ENCODE measurements at regions not wholly inside any gene's neighbourhood (a gene's known extent, or its start where the extent isn't known, plus 50 kb on each side); places are given as distances from the start of the nearest gene placed in this dataset.

DNA sequence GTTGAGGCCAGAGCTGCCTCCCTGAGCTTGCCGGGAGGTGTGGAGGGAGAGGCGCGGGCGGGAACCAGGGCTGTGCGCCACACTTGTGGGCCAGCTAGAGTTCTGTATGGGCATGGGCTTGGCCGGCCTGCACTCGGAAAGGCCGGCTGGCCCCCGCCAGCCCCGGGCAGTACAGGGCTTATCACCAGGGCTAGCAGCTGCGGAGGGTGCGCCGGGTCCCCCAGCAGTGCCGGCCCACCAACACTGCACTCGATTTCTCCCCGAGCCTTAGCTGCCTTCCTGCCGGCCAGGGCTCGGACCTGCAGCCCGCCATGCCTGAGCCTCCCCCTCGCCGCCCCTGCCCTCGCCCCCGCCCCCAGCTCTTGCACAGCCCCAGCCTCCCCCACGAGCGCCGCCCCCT, 472.7 kb downstream of the TFAP2A start:
- dilution Hi-C loops (cut with HindIII; ENCODE audit: low sequenced_read_pairs, unreplicated experiment): no loop called here

More for the DNA sequence above, 472.7 kb downstream of the TFAP2A start:
- Histone ChIP-seq H4K8ac (ENCODE audit: low read depth in 2 of 2, low read length in 2 of 2) (no peak overlapping the region), H3K4me2 (ENCODE audit: low read depth, low read length) (no peak overlapping the region), H3K9me3 (ENCODE audit: control insufficient read depth, insufficient read depth, low read length) (peaks cover 13% of the 10 kb centered on the region), H4K5ac (ENCODE audit: low read depth, low read length) (no peak overlapping the region), H2AFZ (replicated peaks; ENCODE audit: low read length, poor library complexity) (no peak overlapping the region), H3K27me3 (ENCODE audit: control insufficient read depth, insufficient read depth, low read length) (no peaks in the 10 kb centered on the region), H3K9ac (ENCODE audit: low read depth, low read length) (no peak overlapping the region), H3K14ac (replicated peaks; ENCODE audit: low read depth, low read length) (no peak overlapping the region), H4K20me1 (ENCODE audit: insufficient read depth, low read length) (no peaks in the 10 kb centered on the region), H4K91ac (ENCODE audit: insufficient read depth, low read depth, low read length) (no peak overlapping the region), H2BK120ac (ENCODE audit: low read depth, low read length) (no peak overlapping the region), H3K4ac (ENCODE audit: low read depth, low read length) (no peak overlapping the region), H3K36me3 (ENCODE audit: control insufficient read depth, insufficient read depth, low read length) (no peaks in the 10 kb centered on the region), H3K56ac (ENCODE audit: extremely low read depth, insufficient read depth, low read length) (no peak overlapping the region), H2AK5ac (ENCODE audit: low read depth, low read length) (no peak overlapping the region), H2BK15ac (ENCODE audit: low read depth, low read length) (no peak overlapping the region), H2BK5ac (ENCODE audit: low read depth, low read length, poor library complexity, severe bottlenecking) (no peak overlapping the region), H3K9me1 (ENCODE audit: insufficient read depth, low read length) (no peaks in the 10 kb centered on the region), H3K27ac (ENCODE audit: insufficient read depth, low read length) (no peak overlapping the region), H3K23ac (ENCODE audit: low read depth, low read length) (no peak overlapping the region), H2AK9ac (replicated peaks; ENCODE audit: low read depth, low read length, poor library complexity) (no peak overlapping the region), H3K18ac (ENCODE audit: low read depth, low read length) (no peak overlapping the region), H2BK20ac (ENCODE audit: low read depth, low read length) (no peak overlapping the region), H3K4me3 (ENCODE audit: insufficient read depth, low read depth, low read length) (no peak overlapping the region), H3K4me1 (ENCODE audit: control insufficient read depth, insufficient read depth, low read length) (no peaks in the 10 kb centered on the region), H3K79me1 (ENCODE audit: low read depth in 1 of 2, low read length in 2 of 2) (no peaks in the 10 kb centered on the region)
- no peak for ATAC-seq (ENCODE audit: low read depth)
- TF ChIP-seq SMC3 (IDR thresholded peaks at IDR 0.05; ENCODE audit: low read depth, low read length): no peak
- TF ChIP-seq MXI1 (IDR thresholded peaks at IDR 0.05; ENCODE audit: borderline replicate concordance, low read depth, low read length): no peak
- TF ChIP-seq, protein P1, sequence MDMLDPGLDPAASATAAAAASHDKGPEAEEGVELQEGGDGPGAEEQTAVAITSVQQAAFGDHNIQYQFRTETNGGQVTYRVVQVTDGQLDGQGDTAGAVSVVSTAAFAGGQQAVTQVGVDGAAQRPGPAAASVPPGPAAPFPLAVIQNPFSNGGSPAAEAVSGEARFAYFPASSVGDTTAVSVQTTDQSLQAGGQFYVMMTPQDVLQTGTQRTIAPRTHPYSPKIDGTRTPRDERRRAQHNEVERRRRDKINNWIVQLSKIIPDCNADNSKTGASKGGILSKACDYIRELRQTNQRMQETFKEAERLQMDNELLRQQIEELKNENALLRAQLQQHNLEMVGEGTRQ (IDR thresholded peaks at IDR 0.05; ENCODE audit: low read depth, low read length): no peak
- no peak for TF ChIP-seq RAD21 (IDR thresholded peaks at IDR 0.05; ENCODE audit: low read length)
- POLR2A ChIA-PET (ENCODE audit: unreplicated experiment): no interaction called here
- WGBS, 2 experiments (ENCODE audit: extremely low coverage in 2 of 2, insufficient read length in 1 of 2): 96% methylated on average over 5 of the region's 26 CpGs; no CpG with 5 or more reads in 1 of the 2 experiments
- DNase-seq: no peak
- CTCF ChIA-PET: no interaction called here
- no TSS peak for BruUV-seq (replicated peaks)
- in situ Hi-C loops (cut with MboI; ENCODE audit: low sequenced_read_pairs) (no loop called here), intact Hi-C loops (cut with micrococcal nuclease) (no loop called here)
